K562 (cell line): ENCODE measurements at regions not wholly inside any gene's neighbourhood (a gene's known extent, or its start where the extent isn't known, plus 50 kb on each side); places are given as distances from the start of the nearest gene placed in this dataset.

Experiments used
- ATAC-seq: fragments of 200-7000 bp; cut with Tn5 transposase; 3 replicates; pipeline ENCODE4 v1.9.1; 2020; ENCODE audit warnings: moderate library complexity
- BruUV-seq: library from RNA; stranded (reverse); fragments of 400-500 nt; replicated peaks from 2 replicates; lab custom pipeline; 2021; lab: Mats Ljungman, UMichigan
- CTCF ChIA-PET: fragments of 300-600 bp; formaldehyde crosslinking; extraction: SDS; loops from one replicate; lab custom pipeline; 2021; ENCODE audit warnings: low intra/inter-chr PET ratio; lab: Yijun Ruan, JAX
- POLR2A ChIA-PET: fragments of 300-600, 350-650 bp; sonication (Branson Sonifier 250); formaldehyde crosslinking; extraction: SDS; loops from one replicate; lab custom pipeline; 2021; ENCODE audit warnings: antibody characterized with exemption, inconsistent platforms; lab: Yijun Ruan, JAX
- DNase-seq, 4 experiments: peaks; one replicate each; pipeline versions ENCODE4 v3.0.0 to v3.0.0-alpha.2; 2011 to 2018; ENCODE audit warnings: low spot score in 3 of 4, mixed read lengths in 3 of 4; ENCODE audit errors: extremely low read depth in 1 of 4
- FAIRE-seq: peaks from 2 replicates; lab custom pipeline; 2011; peaks lifted over from hg19 to GRCh38; lab: Jason Lieb, UNC
- H2AFZ ChIP-seq: 2 replicates; pipeline ENCODE4 v1.6.0; 2011; ENCODE audit warnings: low read depth, low read length, control low read depth, inconsistent platforms
- H3K27ac ChIP-seq: fragments of 200-600 bp; 3 replicates; pipeline ENCODE4 v1.8.0; 2011; ENCODE audit warnings: low read depth, mild to moderate bottlenecking, control low read depth, inconsistent platforms, low read length, moderate library complexity, mixed read lengths; ENCODE audit errors: extremely low read depth
- H3K27me3 ChIP-seq, 2 experiments: fragments of 300-600 bp in 1 of 2; 2 replicates in 1 of 2; 3 replicates in 1 of 2; pipeline versions ENCODE4 v1.6.0 to v1.8.0; 2011; ENCODE audit warnings: inconsistent platforms in 2 of 2, low read length in 2 of 2, mild to moderate bottlenecking in 1 of 2, mixed read lengths in 1 of 2, moderate library complexity in 1 of 2; ENCODE audit not compliant: control insufficient read depth in 2 of 2, insufficient read depth in 2 of 2
- H3K36me3 ChIP-seq: fragments of 300-600 bp; 3 replicates; pipeline ENCODE4 v1.8.0; 2011; ENCODE audit warnings: mild to moderate bottlenecking, low read length, inconsistent platforms; ENCODE audit not compliant: control insufficient read depth, insufficient read depth
- H3K4me1 ChIP-seq, 2 experiments: fragments of 200-600 bp in 1 of 2; replicated peaks in 1 of 2; 2 replicates in 1 of 2; 3 replicates in 1 of 2; pipeline versions ENCODE4 v1.5.1 to v1.8.0; 2011; ENCODE audit warnings: inconsistent platforms in 2 of 2, low read length in 2 of 2, mild to moderate bottlenecking in 1 of 2, mixed read lengths in 1 of 2, moderate library complexity in 1 of 2; ENCODE audit not compliant: control insufficient read depth in 2 of 2, insufficient read depth in 2 of 2
- H3K4me2 ChIP-seq: 2 replicates; pipeline ENCODE4 v1.6.1; 2011; ENCODE audit warnings: low read length, control low read depth, inconsistent platforms, mixed read lengths; ENCODE audit not compliant: insufficient read depth
- H3K4me3 ChIP-seq: fragments of 200-600 bp; sonication (generic), shearing (Covaris generic); 2 replicates; pipeline ENCODE4 v1.5.1; 2016; ENCODE audit warnings: control low read depth, inconsistent platforms
- H3K79me2 ChIP-seq: fragments of 200-600 bp; 3 replicates; pipeline ENCODE4 v1.8.0; 2011; ENCODE audit warnings: low read length, inconsistent platforms; ENCODE audit not compliant: control insufficient read depth, insufficient read depth
- H3K9ac ChIP-seq, 2 experiments: 2 replicates each; pipeline versions ENCODE4 v1.6.0 to v1.6.1; 2011; ENCODE audit warnings: low read depth in 2 of 2, low read length in 2 of 2, control low read depth in 1 of 2, inconsistent platforms in 1 of 2, mild to moderate bottlenecking in 1 of 2, mixed read lengths in 1 of 2; ENCODE audit not compliant: insufficient read depth in 1 of 2
- H3K9me1 ChIP-seq: one replicate; pipeline ENCODE4 v1.6.0; 2011; ENCODE audit warnings: inconsistent platforms, mild to moderate bottlenecking, low read length, moderate library complexity; ENCODE audit not compliant: control insufficient read depth, insufficient read depth
- H3K9me3 ChIP-seq: replicated peaks from 2 replicates; pipeline ENCODE4 v1.5.1; 2011; ENCODE audit warnings: low read depth, low read length, inconsistent platforms; ENCODE audit not compliant: control insufficient read depth, insufficient read depth
- H4K20me1 ChIP-seq: replicated peaks from 2 replicates; pipeline ENCODE4 v1.6.1; 2011; ENCODE audit warnings: low read length, inconsistent platforms, mixed read lengths; ENCODE audit not compliant: control insufficient read depth, insufficient read depth
- ARID4B ChIP-seq: sonication (generic); formaldehyde crosslinking; IDR thresholded peaks from 2 replicates; pipeline ENCODE4 v1.8.0; 2022; ENCODE audit warnings: mild to moderate bottlenecking, missing genetic modification reagents
- BCOR ChIP-seq: fragments of 450-650 bp; IDR thresholded peaks from 2 replicates; pipeline ENCODE4 v1.6.1; 2016
- EHMT2 ChIP-seq: fragments of 450-650 bp; IDR thresholded peaks from 2 replicates; pipeline ENCODE4 v1.6.1; 2018; ENCODE audit warnings: antibody characterized with exemption
- PTBP1 ChIP-seq: fragments of 200-400 bp; formaldehyde crosslinking; IDR thresholded peaks from 2 replicates; pipeline ENCODE4 v1.6.1; 2017; ENCODE audit warnings: low read depth, low read length
- RUNX1 ChIP-seq: sonication (generic); IDR thresholded peaks from 2 replicates; pipeline ENCODE4 v1.6.1; 2016; ENCODE audit warnings: antibody characterized with exemption, low read depth
- YY1 ChIP-seq, 3 experiments: IDR thresholded peaks; 2 replicates each; pipeline ENCODE4 v1.6.1; 2011; ENCODE audit warnings: low read length in 2 of 3, mild to moderate bottlenecking in 2 of 3, moderate library complexity in 2 of 3, borderline replicate concordance in 1 of 3, control low read depth in 1 of 3, low read depth in 1 of 3; ENCODE audit not compliant: insufficient read depth in 3 of 3, insufficient replicate concordance in 2 of 3, control insufficient read depth in 1 of 3, insufficient read length in 1 of 3; ENCODE audit errors: extremely low read depth in 1 of 3
- WGBS: fragments of 100-300 bp; shearing (Covaris generic); methylation state at CpG from one replicate; pipeline ENCODE4 v1.1.6; 2016; ENCODE audit warnings: low coverage, mixed read lengths; ENCODE audit not compliant: insufficient coverage; ENCODE audit errors: missing lambda C conversion rate; 5-methylcytosine and 5-hydroxymethylcytosine counted together
- in situ Hi-C: fragments of 300-500 bp; cut with MboI; formaldehyde crosslinking; loops from 4 replicates; pipeline ENCODE4 v1.15.0; 2018; ENCODE audit warnings: inconsistent platforms, mixed read lengths
- intact Hi-C: fragments of 100-400 bp; cut with micrococcal nuclease; formaldehyde crosslinking; loops from 2 replicates; pipeline ENCODE4 v1.14.2; 2022

DNA sequence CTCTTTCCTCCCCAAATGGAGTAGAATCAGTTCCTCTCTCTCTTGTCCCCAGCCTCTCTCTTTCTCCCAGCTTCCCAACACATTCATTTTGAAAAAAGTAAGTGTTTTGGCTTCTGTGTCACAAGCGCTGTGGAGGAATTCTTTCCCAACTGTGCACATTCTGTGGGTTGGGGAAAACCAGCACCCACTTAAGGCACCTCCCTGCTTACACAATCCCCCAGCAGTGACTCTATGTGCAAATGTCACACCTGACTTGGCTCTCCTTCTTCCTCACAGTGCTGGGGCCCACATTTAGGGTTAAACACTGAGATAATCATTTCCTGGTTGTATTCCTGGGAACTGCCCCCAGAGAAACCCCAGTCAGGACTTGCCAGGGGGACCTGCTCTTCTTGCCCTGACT lies 358.1 kb upstream of the ZNF32 start:
- in situ Hi-C loops (no loop called here), intact Hi-C loops (no loop called here)
- no peaks in the 10 kb centered on the region for H3K36me3 ChIP-seq
- no peaks in the 10 kb centered on the region; the same call in 1 of the 2 replicates for H4K20me1 ChIP-seq
- no peaks in the 10 kb centered on the region for H3K9me1 ChIP-seq
- no peak overlapping the region for H3K4me3 ChIP-seq
- peaks cover 0 to 9% of the 10 kb centered on the region in 2 experiments; a peak in 1 of 5 replicates for H3K4me1 ChIP-seq
- no peaks in the 10 kb centered on the region for H3K79me2 ChIP-seq
- H3K4me2 ChIP-seq: no peak overlapping the region
- ATAC-seq: no peak
- BruUV-seq: no TSS peak
- ChIA-PET POLR2A (interaction anchor here (0.9 kb wide), 1 partner anchor 44 kb away, joined by 3 read pairs; no protein-coding TSS in a partner anchor), CTCF (no interaction called here)
- no peaks in the 10 kb centered on the region for H3K9me3 ChIP-seq
- no peak for TF ChIP-seq EHMT2
- no peak for TF ChIP-seq YY1 (IDR thresholded peaks at IDR 0.05; ENCODE audit: borderline replicate concordance in 1 of 3, control insufficient read depth in 1 of 3, extremely low read depth in 1 of 3, insufficient read depth in 3 of 3, insufficient read length in 1 of 3, insufficient replicate concordance in 2 of 3, low read depth in 1 of 3, low read length in 2 of 3)
- TF ChIP-seq PTBP1: no peak
- no peak for TF ChIP-seq ARID4B
- no peak for TF ChIP-seq RUNX1
- no peak for TF ChIP-seq BCOR
- no peak for DNase-seq
- FAIRE-seq: no peak
- 0% methylated on average over 1 of the region's 1 CpG for WGBS
- H3K27me3 ChIP-seq: peaks cover 24 to 39% of the 10 kb centered on the region in 2 experiments; a peak in 3 of 5 replicates
- H3K27ac ChIP-seq: no peak overlapping the region
- no peak overlapping the region for H2AFZ ChIP-seq
- H3K9ac ChIP-seq: no peak overlapping the region
